Endothelial cell of umbilical vein (primary cell): ENCODE measurements at regions not wholly inside any gene's neighbourhood (a gene's known extent, or its start where the extent isn't known, plus 50 kb on each side); places are given as distances from the start of the nearest gene placed in this dataset.

Source experiments
- BruUV-seq: library from RNA; stranded (reverse); fragments of 400-500 nt; replicated peaks from 2 replicates; lab custom pipeline; 2021; lab: Mats Ljungman, UMichigan
- CTCF ChIA-PET: fragments of 300-600, 350-600 bp; sonication (Branson Sonifier 250); formaldehyde crosslinking; loops from one replicate; lab custom pipeline; 2021; ENCODE audit warnings: antibody characterized with exemption, inconsistent platforms; lab: Charles Lee
- POLR2A ChIA-PET: fragments of 300-600, 350-600 bp; sonication (Branson Sonifier 250); formaldehyde crosslinking; loops from one replicate; lab custom pipeline; 2021; ENCODE audit warnings: antibody characterized with exemption, inconsistent platforms; lab: Charles Lee
- DNase-seq: peaks from one replicate; pipeline ENCODE4 v3.0.0-alpha.2; 2011; ENCODE audit warnings: low read depth, low spot score
- FAIRE-seq: peaks from 2 replicates; lab custom pipeline; 2011; peaks lifted over from hg19 to GRCh38; lab: Jason Lieb, UNC
- H2AFZ ChIP-seq: 2 replicates; pipeline ENCODE4 v1.6.0; 2012; ENCODE audit warnings: low read depth, low read length, control low read depth, inconsistent platforms
- H3K27ac ChIP-seq: 2 replicates; pipeline ENCODE4 v1.5.1; 2011; ENCODE audit warnings: low read depth, mild to moderate bottlenecking, control low read depth, low read length, moderate library complexity; ENCODE audit not compliant: insufficient read depth
- H3K27me3 ChIP-seq, 2 experiments: 2 replicates each; pipeline versions ENCODE4 v1.6.0 to v1.6.1; 2011; ENCODE audit warnings: low read length in 2 of 2, mixed read lengths in 1 of 2; ENCODE audit not compliant: control insufficient read depth in 2 of 2, insufficient read depth in 2 of 2
- H3K36me3 ChIP-seq, 2 experiments: 2 replicates in 1 of 2; 3 replicates in 1 of 2; pipeline ENCODE4 v1.5.1; 2011; ENCODE audit warnings: low read length in 2 of 2, mild to moderate bottlenecking in 1 of 2, moderate library complexity in 1 of 2; ENCODE audit not compliant: control insufficient read depth in 2 of 2, insufficient read depth in 2 of 2; ENCODE audit errors: extremely low read depth in 1 of 2
- H3K4me1 ChIP-seq: 3 replicates; pipeline ENCODE4 v1.5.1; 2011; ENCODE audit warnings: mild to moderate bottlenecking, low read length; ENCODE audit not compliant: control insufficient read depth, insufficient read depth; ENCODE audit errors: extremely low read depth
- H3K4me2 ChIP-seq: 2 replicates; pipeline ENCODE4 v1.6.1; 2011; ENCODE audit warnings: low read length, control low read depth, mixed read lengths; ENCODE audit not compliant: insufficient read depth
- H3K4me3 ChIP-seq, 3 experiments: fragments of 200-600 bp in 1 of 3; sonication (generic), shearing (Covaris generic) in 1 of 3; replicated peaks in 1 of 3; 2 replicates each; pipeline ENCODE4 v1.5.1; 2011 to 2016; ENCODE audit warnings: control low read depth in 3 of 3, low read length in 3 of 3, mild to moderate bottlenecking in 2 of 3, inconsistent platforms in 1 of 3, low read depth in 1 of 3, moderate library complexity in 1 of 3; ENCODE audit not compliant: insufficient read depth in 1 of 3
- H3K79me2 ChIP-seq: 2 replicates; pipeline ENCODE4 v1.6.0; 2012; ENCODE audit warnings: low read length, inconsistent platforms; ENCODE audit not compliant: control insufficient read depth, insufficient read depth
- H3K9ac ChIP-seq: replicated peaks from 2 replicates; pipeline ENCODE3; 2011; ENCODE audit warnings: low read length, control low read depth; ENCODE audit not compliant: insufficient read depth; ENCODE audit errors: extremely low read depth
- H3K9me1 ChIP-seq: replicated peaks from 3 replicates; pipeline ENCODE4 v1.6.0; 2011; ENCODE audit warnings: mild to moderate bottlenecking, low read length; ENCODE audit not compliant: control insufficient read depth, insufficient read depth; ENCODE audit errors: extremely low read depth
- H3K9me3 ChIP-seq: replicated peaks from 2 replicates; pipeline ENCODE4 v1.5.1; 2012; ENCODE audit warnings: low read length, inconsistent platforms; ENCODE audit not compliant: control insufficient read depth, insufficient read depth
- H4K20me1 ChIP-seq: replicated peaks from 2 replicates; pipeline ENCODE3; 2011; ENCODE audit warnings: mild to moderate bottlenecking, low read length; ENCODE audit not compliant: control insufficient read depth, insufficient read depth; ENCODE audit errors: extremely low read depth
- CTCF ChIP-seq, 2 donors: IDR thresholded peaks; 1 replicate in 1 of 2; 2 replicates in 1 of 2; pipeline ENCODE4 v1.5.1; 2011; ENCODE audit warnings: low read length in 2 of 2, mild to moderate bottlenecking in 2 of 2, moderate library complexity in 2 of 2, control low read depth in 1 of 2, inconsistent platforms in 1 of 2, low read depth in 1 of 2; ENCODE audit not compliant: insufficient read depth in 1 of 2; ENCODE audit errors: extremely low read depth in 1 of 2
- EZH2 ChIP-seq: IDR thresholded peaks from 2 replicates; pipeline ENCODE4 v1.6.1; 2012; ENCODE audit warnings: borderline replicate concordance, low read depth, mild to moderate bottlenecking, moderate library complexity, low read length, inconsistent platforms; ENCODE audit not compliant: severe bottlenecking
- FOS ChIP-seq: IDR thresholded peaks from 2 replicates; pipeline ENCODE4 v1.6.1; 2011; ENCODE audit warnings: mild to moderate bottlenecking, low read length, moderate library complexity, borderline replicate concordance; ENCODE audit not compliant: insufficient read depth
- GATA2 ChIP-seq: IDR thresholded peaks from 2 replicates; pipeline ENCODE4 v1.7.0; 2011; ENCODE audit warnings: low read depth, mild to moderate bottlenecking, moderate library complexity, mixed read lengths, low read length; ENCODE audit not compliant: insufficient read length, insufficient read depth
- JUN ChIP-seq: IDR thresholded peaks from 2 replicates; pipeline ENCODE4 v1.6.1; 2011; ENCODE audit warnings: borderline replicate concordance, low read depth; ENCODE audit not compliant: insufficient read length, insufficient read depth
- MAX ChIP-seq: IDR thresholded peaks from 2 replicates; pipeline ENCODE4 v1.6.1; 2011; ENCODE audit not compliant: insufficient read depth, insufficient read length
- MYC ChIP-seq: IDR thresholded peaks from one replicate; pipeline ENCODE4 v1.6.1; 2011; ENCODE audit warnings: mild to moderate bottlenecking, low read depth, low read length
- POLR2A ChIP-seq: IDR thresholded peaks from 2 replicates; pipeline ENCODE4 v1.6.1; 2012; ENCODE audit warnings: low read depth, mild to moderate bottlenecking, control low read depth, low read length
- POLR2AphosphoS5 ChIP-seq: IDR thresholded peaks from 2 replicates; pipeline ENCODE4 v1.6.1; 2012; ENCODE audit warnings: low read depth, mild to moderate bottlenecking, control low read depth, low read length, moderate library complexity; ENCODE audit not compliant: insufficient read depth
- dilution Hi-C: fragments of 300-500 bp; cut with MboI; formaldehyde crosslinking; loops from one replicate; pipeline ENCODE4 v1.15.0; 2019; ENCODE audit warnings: low sequenced_read_pairs; ENCODE audit not compliant: extremely low pct_ligation_motif_present
- intact Hi-C: fragments of 100-400 bp; cut with micrococcal nuclease; formaldehyde crosslinking; loops from one replicate; pipeline ENCODE4 v1.10.0; 2022

DNA sequence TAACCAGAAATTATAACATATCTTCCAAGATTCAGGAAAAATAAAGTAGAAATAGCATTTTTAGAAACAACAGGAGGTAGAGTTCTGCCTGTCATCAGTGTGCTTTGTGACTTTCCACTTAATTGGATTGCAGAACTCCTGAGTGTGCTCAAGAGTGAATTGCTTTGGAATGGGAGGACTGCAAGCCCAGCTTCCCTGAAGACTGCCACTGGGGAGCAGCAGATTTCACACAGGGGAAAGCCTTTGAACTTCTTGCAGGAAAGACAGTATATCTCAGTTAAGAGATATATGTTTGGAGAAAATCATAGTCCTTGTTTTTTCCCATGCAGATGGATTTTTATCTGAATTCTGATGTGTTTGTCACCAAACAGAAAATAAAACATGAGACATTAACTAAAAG is 124.5 kb downstream of the TMEM168 start:
- Histone ChIP-seq H3K9me1 (no peaks in the 10 kb centered on the region), H3K4me3 (no peak overlapping the region), H3K79me2 (no peaks in the 10 kb centered on the region), H4K20me1 (no peaks in the 10 kb centered on the region), H3K9ac (no peak overlapping the region), H3K27me3 (peaks cover 0 to 2% of the 10 kb centered on the region in 2 experiments), H3K9me3 (no peaks in the 10 kb centered on the region), H3K36me3 (no peaks in the 10 kb centered on the region), H3K27ac (no peak overlapping the region), H2AFZ (no peak overlapping the region), H3K4me1 (no peaks in the 10 kb centered on the region), H3K4me2 (no peak overlapping the region)
- POLR2A ChIA-PET = no interaction called here
- FAIRE-seq (no peak), DNase-seq (no peak)
- no TSS peak for BruUV-seq
- dilution Hi-C loops (no loop called here), intact Hi-C loops (no loop called here)
- CTCF ChIA-PET = no interaction called here
- no peak for TF ChIP-seq MYC
- TF ChIP-seq FOS = no peak
- TF ChIP-seq JUN = no peak
- no peak for TF ChIP-seq GATA2
- TF ChIP-seq CTCF (IDR thresholded peaks at IDR 0.05; ENCODE audit: extremely low read depth in 1 of 2, insufficient read depth in 1 of 2, low read depth in 1 of 2, low read length in 2 of 2) = no peak
- TF ChIP-seq POLR2A = no peak
- no peak for TF ChIP-seq MAX

DNA sequence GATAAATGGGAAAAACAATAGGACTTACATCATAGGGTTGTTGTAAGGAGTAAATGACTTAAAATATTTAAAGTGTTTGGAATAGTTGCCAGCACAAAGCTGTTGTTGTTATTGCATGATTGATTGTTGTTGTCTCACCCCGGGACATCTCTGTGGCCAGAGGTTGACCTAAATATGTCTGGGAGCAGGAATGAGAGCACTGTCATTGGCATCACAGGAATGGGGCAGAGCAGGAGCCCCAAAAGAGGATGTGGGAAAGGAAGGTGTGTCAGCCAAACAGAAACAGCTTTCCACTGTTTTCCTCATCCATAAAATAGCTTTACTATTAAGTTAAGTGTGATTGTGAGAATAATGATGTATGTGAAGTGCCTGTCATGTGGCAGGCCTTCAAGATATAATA is 121.6 kb downstream of the TMEM168 start:
- DNase-seq (no peak), FAIRE-seq (no peak)
- CTCF ChIA-PET = interaction anchor here (1.3 kb wide), 1 partner anchor 36 kb away, joined by 3 read pairs; no protein-coding TSS in a partner anchor
- Histone ChIP-seq H3K9me3 (no peaks in the 10 kb centered on the region), H3K4me1 (no peaks in the 10 kb centered on the region), H3K27ac (no peak overlapping the region), H3K27me3 (peaks cover 0 to 3% of the 10 kb centered on the region in 2 experiments), H2AFZ (no peak overlapping the region), H3K9ac (no peak overlapping the region), H3K79me2 (no peaks in the 10 kb centered on the region), H3K9me1 (no peaks in the 10 kb centered on the region), H4K20me1 (no peaks in the 10 kb centered on the region), H3K36me3 (no peaks in the 10 kb centered on the region), H3K4me3 (no peak overlapping the region), H3K4me2 (no peak overlapping the region)
- intact Hi-C loops (no loop called here), dilution Hi-C loops (no loop called here)
- no TSS peak for BruUV-seq
- TF ChIP-seq MAX (no peak), CTCF (IDR thresholded peaks at IDR 0.05; ENCODE audit: extremely low read depth in 1 of 2, insufficient read depth in 1 of 2, low read depth in 1 of 2, low read length in 2 of 2) (no peak), MYC (no peak), POLR2A (no peak), POLR2AphosphoS5 (no peak), FOS (no peak), EZH2 (no peak), GATA2 (no peak), JUN (no peak)
- POLR2A ChIA-PET = no interaction called here
